GM23338 (cell line): ENCODE measurements at regions not wholly inside any gene's neighbourhood (a gene's known extent, or its start where the extent isn't known, plus 50 kb on each side); places are given as distances from the start of the nearest gene placed in this dataset.

Experiments used
- ATAC-seq: fragments of 200-7000 bp; cut with Tn5 transposase; 3 replicates; pipeline ENCODE4 v1.9.1; 2020
- DNase-seq: peaks from one replicate; pipeline ENCODE4 v3.0.0-alpha.2; 2015; ENCODE audit warnings: low spot score
- H2AFZ ChIP-seq: fragments of 200-600 bp; sonication (generic); 2 replicates; pipeline ENCODE4 v1.8.0; 2016; ENCODE audit warnings: antibody characterized with exemption, mild to moderate bottlenecking, moderate library complexity
- H3F3A ChIP-seq: fragments of 200-600 bp; sonication (generic); replicated peaks from 2 replicates; pipeline ENCODE4 v1.8.0; 2017; ENCODE audit warnings: antibody characterized with exemption, mixed run types, low read depth
- H3K27ac ChIP-seq: fragments of 200-600 bp; sonication (generic); 2 replicates; pipeline ENCODE4 v1.6.1; 2016; ENCODE audit warnings: low read depth
- H3K27me3 ChIP-seq: fragments of 200-600 bp; sonication (generic); 2 replicates; pipeline ENCODE4 v1.8.0; 2016; ENCODE audit warnings: mild to moderate bottlenecking, mixed run types, moderate library complexity; ENCODE audit not compliant: insufficient read depth
- H3K36me3 ChIP-seq: fragments of 200-600 bp; sonication (generic); 2 replicates; pipeline ENCODE4 v1.8.0; 2016; ENCODE audit warnings: mild to moderate bottlenecking; ENCODE audit not compliant: insufficient read depth
- H3K4me1 ChIP-seq: fragments of 200-600 bp; sonication (generic); 2 replicates; pipeline ENCODE4 v1.8.0; 2016; ENCODE audit warnings: mild to moderate bottlenecking, moderate library complexity; ENCODE audit not compliant: insufficient read depth
- H3K4me2 ChIP-seq: fragments of 200-600 bp; sonication (generic); 2 replicates; pipeline ENCODE4 v1.7.1; 2017; ENCODE audit warnings: mixed run types
- H3K4me3 ChIP-seq: fragments of 200-600 bp; sonication (generic); 2 replicates; pipeline ENCODE4 v1.6.1; 2016; ENCODE audit warnings: mixed run types
- H3K79me2 ChIP-seq: fragments of 200-600 bp; sonication (generic); replicated peaks from 2 replicates; pipeline ENCODE4 v1.8.0; 2017; ENCODE audit warnings: mild to moderate bottlenecking; ENCODE audit not compliant: insufficient read depth
- H3K9me2 ChIP-seq: fragments of 200-600 bp; sonication (generic); 2 replicates; pipeline ENCODE4 v1.8.0; 2017; ENCODE audit not compliant: insufficient read depth
- H4K20me1 ChIP-seq: fragments of 200-600 bp; sonication (generic); replicated peaks from 2 replicates; pipeline ENCODE4 v1.8.0; 2017; ENCODE audit warnings: mild to moderate bottlenecking; ENCODE audit not compliant: insufficient read depth
- H3K27ac Mint-ChIP-seq: 2 replicates; pipeline ENCODE4 v1.8.0; 2020; ENCODE audit warnings: inconsistent platforms, mild to moderate bottlenecking, moderate library complexity, mixed read lengths
- H3K27me3 Mint-ChIP-seq: 3 replicates; pipeline ENCODE4 v1.8.0; 2022; ENCODE audit warnings: low read depth, mild to moderate bottlenecking, moderate library complexity, mixed read lengths, inconsistent platforms; ENCODE audit not compliant: insufficient read depth, poor library complexity
- H3K36me3 Mint-ChIP-seq: 3 replicates; pipeline ENCODE4 v1.8.0; 2021; ENCODE audit warnings: low read depth, mild to moderate bottlenecking, inconsistent platforms, moderate library complexity, mixed read lengths
- H3K4me1 Mint-ChIP-seq: 3 replicates; pipeline ENCODE4 v1.8.0; 2020; ENCODE audit warnings: mild to moderate bottlenecking, inconsistent platforms, mixed read lengths
- H3K4me3 Mint-ChIP-seq: 3 replicates; pipeline ENCODE4 v1.8.0; 2021; ENCODE audit warnings: moderate library complexity, mild to moderate bottlenecking, inconsistent platforms, mixed read lengths
- H3K9me3 Mint-ChIP-seq: 3 replicates; pipeline ENCODE4 v1.8.0; 2020; ENCODE audit warnings: moderate library complexity, mild to moderate bottlenecking, inconsistent platforms, mixed read lengths
- CREB1 ChIP-seq: fragments of 250-450 bp; sonication (Bioruptor Pico); IDR thresholded peaks from 2 replicates; pipeline ENCODE4 v1.5.0; 2020; ENCODE audit warnings: low read depth, mild to moderate bottlenecking, moderate library complexity
- JUNB ChIP-seq: IDR thresholded peaks from one replicate; pipeline ENCODE4 v1.6.1; 2016; ENCODE audit warnings: antibody characterized with exemption; ENCODE audit not compliant: unreplicated experiment
- POLR2AphosphoS5 ChIP-seq: IDR thresholded peaks from 2 replicates; pipeline ENCODE4 v1.6.1; 2016; ENCODE audit warnings: antibody characterized with exemption, low read depth
- STAT1 ChIP-seq: IDR thresholded peaks from one replicate; pipeline ENCODE4 v1.6.1; 2016; ENCODE audit warnings: antibody characterized with exemption; ENCODE audit not compliant: unreplicated experiment
- TF ChIP-seq, protein P1 (sequence below): IDR thresholded peaks from 2 replicates; pipeline ENCODE4 v1.6.1; 2016; ENCODE audit warnings: antibody characterized with exemption
- TF ChIP-seq, protein P2 (sequence below): fragments of 250-450 bp; sonication (Bioruptor Pico); IDR thresholded peaks from 2 replicates; pipeline ENCODE4 v1.5.0; 2020; ENCODE audit warnings: mild to moderate bottlenecking, moderate library complexity

DNA sequence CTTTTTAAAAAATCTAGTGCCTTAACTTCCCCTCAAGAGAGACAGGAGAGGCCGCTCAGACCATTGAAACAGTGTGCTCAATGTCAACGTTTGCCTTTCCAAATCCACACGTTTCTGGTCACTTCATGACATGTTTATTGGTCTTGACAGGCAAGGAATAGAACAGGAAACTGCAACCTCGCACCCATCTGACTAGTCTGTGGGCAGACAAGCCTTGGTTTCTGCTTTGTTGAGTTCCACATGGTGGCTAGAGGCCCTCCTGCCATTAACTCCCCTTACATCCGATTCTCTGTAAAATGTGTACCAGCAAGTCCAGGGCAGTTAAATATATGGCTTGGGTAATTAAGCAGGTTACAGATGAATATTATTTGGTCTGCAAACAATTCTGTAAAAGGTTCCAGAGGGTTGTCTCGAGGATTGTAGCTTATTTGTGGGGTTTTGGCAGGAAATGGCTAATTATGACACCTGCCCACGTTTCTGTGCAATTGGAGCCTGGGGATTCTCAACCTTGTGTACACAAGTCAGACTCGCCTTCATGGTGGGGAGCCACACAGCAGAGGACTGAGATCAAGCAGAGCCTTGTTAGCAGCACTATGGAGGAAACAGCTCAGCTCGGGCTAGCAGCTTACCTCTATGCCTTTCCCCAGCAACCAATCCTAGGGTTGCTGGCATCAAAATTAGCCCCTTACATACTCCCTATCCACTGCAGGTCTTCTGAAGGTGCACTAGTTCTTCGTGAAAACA is 317.5 kb upstream of the IGF1R start (continued):
- TF ChIP-seq, protein P1, sequence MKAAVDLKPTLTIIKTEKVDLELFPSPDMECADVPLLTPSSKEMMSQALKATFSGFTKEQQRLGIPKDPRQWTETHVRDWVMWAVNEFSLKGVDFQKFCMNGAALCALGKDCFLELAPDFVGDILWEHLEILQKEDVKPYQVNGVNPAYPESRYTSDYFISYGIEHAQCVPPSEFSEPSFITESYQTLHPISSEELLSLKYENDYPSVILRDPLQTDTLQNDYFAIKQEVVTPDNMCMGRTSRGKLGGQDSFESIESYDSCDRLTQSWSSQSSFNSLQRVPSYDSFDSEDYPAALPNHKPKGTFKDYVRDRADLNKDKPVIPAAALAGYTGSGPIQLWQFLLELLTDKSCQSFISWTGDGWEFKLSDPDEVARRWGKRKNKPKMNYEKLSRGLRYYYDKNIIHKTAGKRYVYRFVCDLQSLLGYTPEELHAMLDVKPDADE = no peak
- no peak for TF ChIP-seq STAT1
- TF ChIP-seq POLR2AphosphoS5 = no peak
- TF ChIP-seq, protein P2, sequence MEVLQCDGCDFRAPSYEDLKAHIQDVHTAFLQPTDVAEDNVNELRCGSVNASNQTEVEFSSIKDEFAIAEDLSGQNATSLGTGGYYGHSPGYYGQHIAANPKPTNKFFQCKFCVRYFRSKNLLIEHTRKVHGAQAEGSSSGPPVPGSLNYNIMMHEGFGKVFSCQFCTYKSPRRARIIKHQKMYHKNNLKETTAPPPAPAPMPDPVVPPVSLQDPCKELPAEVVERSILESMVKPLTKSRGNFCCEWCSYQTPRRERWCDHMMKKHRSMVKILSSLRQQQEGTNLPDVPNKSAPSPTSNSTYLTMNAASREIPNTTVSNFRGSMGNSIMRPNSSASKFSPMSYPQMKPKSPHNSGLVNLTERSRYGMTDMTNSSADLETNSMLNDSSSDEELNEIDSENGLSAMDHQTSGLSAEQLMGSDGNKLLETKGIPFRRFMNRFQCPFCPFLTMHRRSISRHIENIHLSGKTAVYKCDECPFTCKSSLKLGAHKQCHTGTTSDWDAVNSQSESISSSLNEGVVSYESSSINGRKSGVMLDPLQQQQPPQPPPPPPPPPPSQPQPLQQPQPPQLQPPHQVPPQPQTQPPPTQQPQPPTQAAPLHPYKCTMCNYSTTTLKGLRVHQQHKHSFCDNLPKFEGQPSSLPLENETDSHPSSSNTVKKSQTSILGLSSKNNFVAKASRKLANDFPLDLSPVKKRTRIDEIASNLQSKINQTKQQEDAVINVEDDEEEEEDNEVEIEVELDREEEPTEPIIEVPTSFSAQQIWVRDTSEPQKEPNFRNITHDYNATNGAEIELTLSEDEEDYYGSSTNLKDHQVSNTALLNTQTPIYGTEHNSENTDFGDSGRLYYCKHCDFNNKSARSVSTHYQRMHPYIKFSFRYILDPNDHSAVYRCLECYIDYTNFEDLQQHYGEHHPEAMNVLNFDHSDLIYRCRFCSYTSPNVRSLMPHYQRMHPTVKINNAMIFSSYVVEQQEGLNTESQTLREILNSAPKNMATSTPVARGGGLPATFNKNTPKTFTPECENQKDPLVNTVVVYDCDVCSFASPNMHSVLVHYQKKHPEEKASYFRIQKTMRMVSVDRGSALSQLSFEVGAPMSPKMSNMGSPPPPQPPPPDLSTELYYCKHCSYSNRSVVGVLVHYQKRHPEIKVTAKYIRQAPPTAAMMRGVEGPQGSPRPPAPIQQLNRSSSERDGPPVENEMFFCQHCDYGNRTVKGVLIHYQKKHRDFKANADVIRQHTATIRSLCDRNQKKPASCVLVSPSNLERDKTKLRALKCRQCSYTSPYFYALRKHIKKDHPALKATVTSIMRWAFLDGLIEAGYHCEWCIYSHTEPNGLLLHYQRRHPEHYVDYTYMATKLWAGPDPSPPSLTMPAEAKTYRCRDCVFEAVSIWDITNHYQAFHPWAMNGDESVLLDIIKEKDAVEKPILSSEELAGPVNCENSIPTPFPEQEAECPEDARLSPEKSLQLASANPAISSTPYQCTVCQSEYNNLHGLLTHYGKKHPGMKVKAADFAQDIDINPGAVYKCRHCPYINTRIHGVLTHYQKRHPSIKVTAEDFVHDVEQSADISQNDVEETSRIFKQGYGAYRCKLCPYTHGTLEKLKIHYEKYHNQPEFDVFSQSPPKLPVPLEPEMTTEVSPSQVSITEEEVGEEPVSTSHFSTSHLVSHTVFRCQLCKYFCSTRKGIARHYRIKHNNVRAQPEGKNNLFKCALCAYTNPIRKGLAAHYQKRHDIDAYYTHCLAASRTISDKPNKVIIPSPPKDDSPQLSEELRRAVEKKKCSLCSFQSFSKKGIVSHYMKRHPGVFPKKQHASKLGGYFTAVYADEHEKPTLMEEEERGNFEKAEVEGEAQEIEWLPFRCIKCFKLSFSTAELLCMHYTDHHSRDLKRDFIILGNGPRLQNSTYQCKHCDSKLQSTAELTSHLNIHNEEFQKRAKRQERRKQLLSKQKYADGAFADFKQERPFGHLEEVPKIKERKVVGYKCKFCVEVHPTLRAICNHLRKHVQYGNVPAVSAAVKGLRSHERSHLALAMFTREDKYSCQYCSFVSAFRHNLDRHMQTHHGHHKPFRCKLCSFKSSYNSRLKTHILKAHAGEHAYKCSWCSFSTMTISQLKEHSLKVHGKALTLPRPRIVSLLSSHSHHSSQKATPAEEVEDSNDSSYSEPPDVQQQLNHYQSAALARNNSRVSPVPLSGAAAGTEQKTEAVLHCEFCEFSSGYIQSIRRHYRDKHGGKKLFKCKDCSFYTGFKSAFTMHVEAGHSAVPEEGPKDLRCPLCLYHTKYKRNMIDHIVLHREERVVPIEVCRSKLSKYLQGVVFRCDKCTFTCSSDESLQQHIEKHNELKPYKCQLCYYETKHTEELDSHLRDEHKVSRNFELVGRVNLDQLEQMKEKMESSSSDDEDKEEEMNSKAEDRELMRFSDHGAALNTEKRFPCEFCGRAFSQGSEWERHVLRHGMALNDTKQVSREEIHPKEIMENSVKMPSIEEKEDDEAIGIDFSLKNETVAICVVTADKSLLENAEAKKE (CRISPR knock-in tag) = no peak

DNA sequence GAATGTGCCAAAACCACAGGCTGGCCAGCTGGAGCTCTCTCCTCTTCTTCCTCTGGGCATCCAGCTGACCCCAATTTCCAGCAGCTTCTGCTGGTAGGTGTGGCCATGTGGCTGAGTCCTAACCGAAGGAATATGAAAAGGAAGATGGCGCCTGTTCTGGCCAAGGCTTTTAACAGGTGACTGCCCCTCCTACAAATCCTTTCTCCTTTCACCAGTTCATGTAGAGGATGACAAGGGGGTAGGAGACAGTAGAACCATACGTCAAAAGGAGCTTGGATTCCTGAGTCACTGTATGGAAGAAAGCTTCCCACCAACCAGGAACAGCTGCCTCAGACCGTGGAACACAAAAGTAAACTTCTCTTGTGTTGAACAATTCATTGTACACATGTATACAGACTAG is 316.7 kb upstream of the IGF1R start:
- peaks cover 9% of the 10 kb centered on the region for H3K9me3 Mint-ChIP-seq
- Histone ChIP-seq H3K36me3 (no peaks in the 10 kb centered on the region), H3K9me2 (no peaks in the 10 kb centered on the region; the same call in 1 of the 2 replicates), H3K4me1 (no peaks in the 10 kb centered on the region), H3K27ac (no peak overlapping the region), H3F3A (no peaks in the 10 kb centered on the region), H2AFZ (no peak overlapping the region), H3K27me3 (no peaks in the 10 kb centered on the region), H3K79me2 (no peaks in the 10 kb centered on the region), H3K4me3 (no peak overlapping the region), H4K20me1 (no peaks in the 10 kb centered on the region), H3K4me2 (no peak overlapping the region)
- peaks cover 13% of the 10 kb centered on the region; the same call in 2 of the 3 replicates for H3K4me1 Mint-ChIP-seq
- no peak overlapping the region for H3K27ac Mint-ChIP-seq
- peaks cover 4% of the 10 kb centered on the region for H3K27me3 Mint-ChIP-seq
- ATAC-seq (no peak), DNase-seq (no peak)
- H3K4me3 Mint-ChIP-seq = no peak overlapping the region
- H3K36me3 Mint-ChIP-seq = peaks cover 8% of the 10 kb centered on the region; the same call in 2 of the 3 replicates
- TF ChIP-seq JUNB (no peak), POLR2AphosphoS5 (no peak), CREB1 (CRISPR knock-in tag) (no peak)
- TF ChIP-seq, protein P2 (CRISPR knock-in tag) = no peak
